ENCODE measurements at regions not wholly inside any gene's neighbourhood (a gene's known extent, or its start where the extent isn't known, plus 50 kb on each side); places are given as distances from the start of the nearest gene placed in this dataset.

GRCh38 chr5:74428876-74429275 is 211.7 kb downstream of the ENC1 start (continued):
- TF ChIP-seq CHD7 (IDR thresholded peaks at IDR 0.05; ENCODE audit: insufficient replicate concordance, low read length): no peak
